ENCODE measurements at regions not wholly inside any gene's neighbourhood (a gene's known extent, or its start where the extent isn't known, plus 50 kb on each side); places are given as distances from the start of the nearest gene placed in this dataset.

DNA sequence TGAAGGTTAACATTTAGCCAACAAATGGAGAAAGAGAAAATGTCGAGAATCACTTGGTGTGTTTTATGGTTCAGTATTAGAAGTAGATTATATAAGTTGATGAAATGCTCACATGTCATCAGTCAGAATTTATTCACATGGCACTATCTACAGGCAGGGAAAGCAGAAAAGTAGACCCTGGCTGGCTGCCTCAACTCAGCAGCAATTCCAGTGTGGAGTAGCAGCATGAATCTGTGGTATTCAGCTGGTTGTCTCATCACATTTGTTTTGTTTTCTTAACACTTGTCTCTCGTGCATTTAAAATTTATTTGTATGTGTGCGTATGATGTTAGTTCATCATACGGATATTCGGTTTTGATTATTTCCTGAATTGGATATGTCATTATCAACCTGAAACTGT lies 153.5 kb upstream of the OR13F1 start:
- Mint-ChIP-seq H3K27me3 (ENCODE audit: low read depth) (no peaks in the 10 kb centered on the region), H3K27ac (0 out of 7 replicates have a peak overlapping the region, but pooled peaks of 1 of the 3 experiments have one; percentile 11), H3K9me3 (no peaks in the 10 kb centered on the region), H3K4me3 (no peak overlapping the region), H3K4me1 (no peaks in the 10 kb centered on the region), H3K36me3 (ENCODE audit: insufficient read depth in 1 of 3, low read depth in 3 of 3) (no peaks in the 10 kb centered on the region)
- H2BK20ac ChIP-seq (ENCODE audit: low read depth, low read length, poor library complexity, severe bottlenecking) = no peak overlapping the region
- H2AK5ac ChIP-seq (ENCODE audit: insufficient read length, low read length) = no peak overlapping the region
- H2BK12ac ChIP-seq (ENCODE audit: insufficient read length, low read depth, low read length) = no peak overlapping the region
- no peak overlapping the region for H3K23ac ChIP-seq (ENCODE audit: insufficient read length, low read depth, low read length)
- no peaks in the 10 kb centered on the region for H3K27me3 ChIP-seq (ENCODE audit: insufficient read depth, low read length)
- DNase-seq = no peak
- H3K9ac ChIP-seq (ENCODE audit: extremely low read depth, insufficient read length, low read length) = no peak overlapping the region
- H3K4me1 ChIP-seq (ENCODE audit: insufficient read depth, low read length) = no peaks in the 10 kb centered on the region
- H3K56ac ChIP-seq (ENCODE audit: insufficient read length, low read depth, low read length) = no peak overlapping the region
- no peaks in the 10 kb centered on the region for H3K9me3 ChIP-seq (ENCODE audit: control insufficient read depth, low read depth, low read length)
- H2BK15ac ChIP-seq (ENCODE audit: low read depth, low read length) = no peak overlapping the region
- WGBS (ENCODE audit: extremely low coverage, insufficient read length, low lambda C conversion rate) = no CpG with 5 or more reads among the region's 5 CpGs
- no peak overlapping the region for H3K14ac ChIP-seq (ENCODE audit: insufficient read depth, low read length)
- no peak overlapping the region for H3K4me2 ChIP-seq (ENCODE audit: insufficient read depth, insufficient read length, low read length)
- H3K79me1 ChIP-seq (ENCODE audit: insufficient read depth, low read depth, low read length, poor library complexity, severe bottlenecking) = no peaks in the 10 kb centered on the region
- no peaks in the 10 kb centered on the region for H3K23me2 ChIP-seq (ENCODE audit: insufficient read length, low read depth, low read length, poor library complexity, severe bottlenecking)
- no peak overlapping the region for H4K91ac ChIP-seq (ENCODE audit: insufficient read length, low read depth, low read length)
- H2BK120ac ChIP-seq (ENCODE audit: low read depth, low read length, poor library complexity, severe bottlenecking) = no peak overlapping the region
- no peak overlapping the region for H4K5ac ChIP-seq (ENCODE audit: insufficient read length, low read depth, low read length)
- H4K8ac ChIP-seq (replicated peaks; ENCODE audit: insufficient read length, low read depth, low read length) = no peak overlapping the region
- no peak overlapping the region for H3K18ac ChIP-seq (ENCODE audit: insufficient read length, low read depth, low read length)
- no peak overlapping the region for H3T11ph ChIP-seq (ENCODE audit: low read length)
- H3K79me2 ChIP-seq (ENCODE audit: insufficient read depth, low read length) = no peaks in the 10 kb centered on the region
- H2AFZ ChIP-seq (ENCODE audit: low read length) = no peak overlapping the region
- no peak overlapping the region for H3K27ac ChIP-seq (ENCODE audit: insufficient read length, low read depth, low read length)
- H4K20me1 ChIP-seq (ENCODE audit: control insufficient read depth, insufficient read depth, insufficient read length) = no peaks in the 10 kb centered on the region
- H2BK5ac ChIP-seq (ENCODE audit: insufficient read length, low read length) = no peak overlapping the region
- TF ChIP-seq, protein P1, sequence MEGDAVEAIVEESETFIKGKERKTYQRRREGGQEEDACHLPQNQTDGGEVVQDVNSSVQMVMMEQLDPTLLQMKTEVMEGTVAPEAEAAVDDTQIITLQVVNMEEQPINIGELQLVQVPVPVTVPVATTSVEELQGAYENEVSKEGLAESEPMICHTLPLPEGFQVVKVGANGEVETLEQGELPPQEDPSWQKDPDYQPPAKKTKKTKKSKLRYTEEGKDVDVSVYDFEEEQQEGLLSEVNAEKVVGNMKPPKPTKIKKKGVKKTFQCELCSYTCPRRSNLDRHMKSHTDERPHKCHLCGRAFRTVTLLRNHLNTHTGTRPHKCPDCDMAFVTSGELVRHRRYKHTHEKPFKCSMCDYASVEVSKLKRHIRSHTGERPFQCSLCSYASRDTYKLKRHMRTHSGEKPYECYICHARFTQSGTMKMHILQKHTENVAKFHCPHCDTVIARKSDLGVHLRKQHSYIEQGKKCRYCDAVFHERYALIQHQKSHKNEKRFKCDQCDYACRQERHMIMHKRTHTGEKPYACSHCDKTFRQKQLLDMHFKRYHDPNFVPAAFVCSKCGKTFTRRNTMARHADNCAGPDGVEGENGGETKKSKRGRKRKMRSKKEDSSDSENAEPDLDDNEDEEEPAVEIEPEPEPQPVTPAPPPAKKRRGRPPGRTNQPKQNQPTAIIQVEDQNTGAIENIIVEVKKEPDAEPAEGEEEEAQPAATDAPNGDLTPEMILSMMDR (conservative IDR thresholded peaks at IDR 0.05) = no peak
- H3K4ac ChIP-seq (ENCODE audit: low read depth, low read length) = no peak overlapping the region

All from H9 (cell line).